Suprapubic skin (tissue), 4 donors: ENCODE measurements at regions not wholly inside any gene's neighbourhood (a gene's known extent, or its start where the extent isn't known, plus 50 kb on each side); places are given as distances from the start of the nearest gene placed in this dataset.

Source experiments
- CTCF ChIP-seq, 2 donors: fragments of 200-600 bp in 1 of 2; fragments of 450-650 bp in 1 of 2; sonication (generic) in 1 of 2; IDR thresholded peaks; one replicate each; pipeline ENCODE4 v1.5.1; 2016 to 2019; ENCODE audit warnings: antibody characterized with exemption in 2 of 2, mild to moderate bottlenecking in 1 of 2, moderate library complexity in 1 of 2
- POLR2A ChIP-seq, 2 donors: fragments of 450-650 bp; IDR thresholded peaks; one replicate each; pipeline ENCODE4 v1.6.1; 2017; ENCODE audit warnings: antibody characterized with exemption in 2 of 2, mild to moderate bottlenecking in 2 of 2, moderate library complexity in 2 of 2
- POLR2AphosphoS5 ChIP-seq, 3 donors: sonication (generic); formaldehyde crosslinking; IDR thresholded peaks; one replicate each; pipeline ENCODE4 v1.6.1; 2017; ENCODE audit warnings: antibody characterized with exemption in 3 of 3

GRCh38 chr13:57935965-57936364 lies 304.4 kb downstream of the PCDH17 start:
- TF ChIP-seq CTCF (IDR thresholded peaks at IDR 0.05) (no peak), POLR2AphosphoS5 (IDR thresholded peaks at IDR 0.05) (no peak), POLR2A (IDR thresholded peaks at IDR 0.05) (no peak)
